COLO668 (cell line): ENCODE measurements at regions not wholly inside any gene's neighbourhood (a gene's known extent, or its start where the extent isn't known, plus 50 kb on each side); places are given as distances from the start of the nearest gene placed in this dataset.

ENCODE experiments used
- DNase-seq: peaks from one replicate; lab custom pipeline; 2025; ENCODE audit not compliant: unreplicated experiment; lab: John Stamatoyannopoulos, UW

DNA sequence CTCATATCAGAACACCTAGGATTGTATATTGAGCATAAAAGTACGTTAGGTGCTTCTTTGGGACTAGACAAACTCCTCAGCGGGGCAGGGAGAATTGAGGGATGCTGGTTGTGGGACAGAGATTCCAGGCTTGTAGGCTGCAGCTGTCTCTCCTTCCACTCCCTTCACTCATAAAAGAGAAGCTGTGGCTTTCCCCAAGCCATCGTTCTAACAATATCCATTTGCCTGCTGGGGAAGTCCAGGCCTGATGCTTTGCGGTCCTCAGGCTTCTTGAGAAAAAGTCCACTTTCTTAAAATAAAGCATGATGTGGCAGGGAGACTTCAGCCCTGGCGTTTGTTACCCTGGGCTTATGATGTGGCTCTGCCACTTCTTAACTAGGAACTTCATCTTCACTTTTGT lies 129.3 kb upstream of the OSMR start:
- DNase-seq: no peak

DNA sequence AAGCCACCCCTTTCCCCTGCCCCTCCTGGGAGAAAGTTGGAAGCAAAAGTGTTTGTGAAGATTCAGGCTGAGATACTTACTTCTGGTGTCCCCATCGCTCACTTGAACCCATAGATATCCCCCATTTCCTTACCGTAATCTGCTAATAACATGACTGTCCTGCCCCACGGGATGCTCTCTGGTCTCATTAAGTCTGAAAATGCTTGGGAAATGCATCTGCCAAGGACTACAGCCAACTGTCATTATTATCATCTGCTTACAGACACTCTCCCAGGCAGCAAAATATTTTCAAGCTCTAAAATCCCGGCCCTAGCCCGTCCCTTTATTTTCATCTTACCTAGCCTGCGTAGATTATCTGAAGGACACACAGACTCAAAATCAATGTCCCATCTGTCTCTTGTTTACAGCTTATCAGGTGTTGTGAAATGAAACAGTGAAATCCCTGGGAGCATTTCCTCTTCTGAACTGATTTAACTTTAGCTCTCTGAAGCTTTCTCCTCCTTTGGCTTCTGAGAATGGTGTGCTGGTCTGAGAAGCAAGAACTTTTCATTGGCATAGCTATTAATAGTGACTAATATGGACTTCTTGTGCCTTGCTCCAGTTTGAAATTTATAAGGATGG lies 126.9 kb upstream of the OSMR start:
- no peak for DNase-seq

DNA sequence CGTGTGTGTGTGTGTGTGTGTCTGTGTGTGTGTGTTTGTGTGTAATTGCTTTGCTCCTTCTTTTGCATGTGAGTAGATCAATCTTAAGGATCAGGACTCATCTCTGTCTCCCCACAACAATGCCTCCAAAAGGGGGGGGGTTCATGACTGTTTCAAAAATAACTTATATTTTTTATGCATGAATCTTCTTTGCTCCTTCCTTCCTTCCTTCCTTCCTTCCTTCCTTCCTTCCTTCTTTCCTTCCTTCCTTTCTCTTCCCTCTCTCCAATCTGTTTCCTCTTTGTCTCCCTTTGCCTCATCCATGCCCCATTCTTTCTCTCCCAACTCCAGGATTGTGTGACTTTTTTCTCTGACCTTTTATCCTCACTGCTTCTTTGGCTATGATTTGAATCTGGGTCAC lies 126.4 kb upstream of the OSMR start:
- DNase-seq: no peak

DNA sequence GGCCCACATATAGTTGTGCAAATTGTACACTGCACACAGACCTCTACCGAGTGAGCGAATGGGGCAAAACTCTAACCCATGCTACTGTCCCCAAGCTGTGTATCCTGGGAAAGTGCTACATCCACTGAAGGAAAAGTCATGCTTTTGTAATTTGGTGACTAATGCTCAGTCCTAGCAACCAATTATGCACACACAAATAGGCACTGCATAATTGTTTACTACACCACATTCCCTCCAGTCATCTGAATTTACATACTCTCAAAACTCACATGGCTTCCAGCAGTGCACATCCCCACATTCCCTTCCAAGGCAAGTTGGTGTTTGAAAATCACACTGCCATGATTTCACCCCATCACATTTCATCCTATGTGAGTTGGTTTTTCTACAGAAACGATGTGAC lies 125.9 kb upstream of the OSMR start:
- no peak for DNase-seq

DNA sequence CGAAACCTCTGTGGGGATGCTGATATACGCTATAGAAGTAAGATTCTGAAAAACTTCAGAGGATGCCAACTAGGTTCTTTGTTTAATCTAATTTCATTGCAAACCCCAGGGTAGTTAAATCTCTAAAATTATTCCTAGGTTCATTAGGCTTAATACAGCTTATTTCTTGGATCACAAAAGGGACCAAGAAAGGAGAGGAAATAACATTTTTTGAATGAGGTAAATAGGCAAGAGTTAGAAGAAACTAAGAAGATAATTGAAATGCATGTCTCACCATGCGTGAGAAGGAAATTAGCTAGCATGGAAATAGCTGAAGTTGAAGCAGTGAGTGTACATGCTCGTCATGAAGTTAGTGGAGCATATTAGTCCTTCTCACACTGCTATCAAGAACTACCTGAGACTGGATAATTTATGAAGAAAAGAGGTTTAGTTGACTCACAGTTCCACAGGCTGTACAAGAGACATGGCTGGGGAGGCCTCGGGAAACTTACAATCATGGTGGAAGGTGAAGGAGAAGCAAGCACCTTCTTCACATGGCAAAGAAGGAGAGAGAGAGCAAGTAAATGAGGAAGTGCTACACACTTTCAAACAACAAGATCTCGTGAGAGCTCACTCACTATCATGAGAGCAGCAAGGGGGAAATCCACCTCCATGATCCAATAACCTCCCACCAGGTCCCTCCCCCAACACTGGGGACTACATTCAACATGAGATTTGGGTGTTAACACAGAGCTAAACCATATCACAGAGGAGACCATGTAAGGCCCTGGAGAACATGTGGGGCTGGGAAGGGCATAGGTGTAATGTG lies 125.1 kb upstream of the OSMR start:
- no peak for DNase-seq

DNA sequence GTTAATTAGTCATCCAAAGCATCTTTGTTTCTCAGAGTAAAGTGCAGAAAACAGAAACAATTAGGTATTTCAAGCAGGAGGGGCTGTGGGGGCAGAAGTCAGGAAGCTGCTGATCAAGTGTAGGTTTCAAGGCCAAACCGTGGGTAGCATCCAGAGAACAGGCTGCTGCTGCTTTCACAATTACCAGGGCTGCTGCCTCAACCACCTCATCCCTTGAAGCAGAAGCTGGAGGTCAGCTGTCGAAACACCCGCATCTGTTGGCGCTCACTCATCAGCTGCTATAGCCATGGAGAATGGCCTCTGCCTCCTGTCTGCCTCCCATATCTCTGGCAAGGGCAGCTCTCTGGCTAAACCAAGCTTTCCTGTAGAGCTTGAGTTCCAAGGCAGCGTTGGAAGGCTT lies 122.9 kb upstream of the OSMR start:
- DNase-seq: no peak

DNA sequence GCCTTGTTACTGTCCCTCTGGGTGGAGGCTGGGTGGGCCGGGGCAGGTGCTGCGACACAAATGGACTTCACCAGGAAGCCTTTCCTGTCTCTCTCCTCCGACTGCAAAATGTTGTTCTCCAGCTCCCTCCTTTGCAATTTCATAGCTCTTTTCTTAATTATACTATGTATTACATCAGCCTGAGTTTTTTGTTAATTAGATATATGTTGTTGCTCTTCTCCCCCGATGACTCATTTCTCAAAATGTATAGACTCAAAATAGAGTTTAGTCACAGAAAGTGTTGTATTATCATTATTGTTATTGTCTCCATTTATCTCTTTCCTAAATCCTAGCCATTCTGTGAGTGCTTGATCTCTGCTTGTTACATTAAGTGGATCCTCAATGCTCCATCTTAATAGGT lies 122.4 kb upstream of the OSMR start:
- DNase-seq: no peak

DNA sequence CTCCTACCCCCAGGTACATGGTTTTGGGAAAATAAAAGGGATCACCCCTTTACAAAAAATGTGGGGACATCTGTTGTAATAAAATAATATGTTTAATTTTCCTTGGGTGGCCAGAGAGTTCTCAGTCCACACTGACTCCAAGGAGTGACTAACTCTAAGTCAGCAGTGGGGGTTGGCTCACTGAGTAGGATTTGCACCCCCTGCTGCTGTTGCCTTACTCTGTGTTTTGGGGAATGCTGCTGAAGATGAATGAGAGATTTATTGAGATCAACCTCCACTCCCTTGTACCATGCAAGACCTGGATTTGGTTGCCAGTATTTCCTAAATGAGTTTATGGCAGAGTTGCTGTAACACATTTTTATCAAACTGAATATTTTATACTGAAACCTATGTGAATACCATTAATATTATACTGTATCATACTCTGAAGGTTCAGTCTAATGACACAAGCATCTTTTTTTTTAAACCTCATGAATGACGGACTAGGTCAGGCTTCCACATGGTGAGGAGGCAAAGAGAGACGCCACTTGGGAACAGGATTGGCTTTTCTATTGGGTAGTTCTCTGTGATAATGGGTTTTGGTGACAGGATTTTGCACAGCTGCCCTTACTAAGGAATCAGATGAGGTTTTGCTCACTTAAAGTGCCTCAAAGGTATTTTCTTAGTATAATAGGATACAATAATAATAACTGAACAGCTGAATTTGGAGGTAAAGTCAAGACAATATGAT lies 121.3 kb upstream of the OSMR start:
- DNase-seq: no peak

DNA sequence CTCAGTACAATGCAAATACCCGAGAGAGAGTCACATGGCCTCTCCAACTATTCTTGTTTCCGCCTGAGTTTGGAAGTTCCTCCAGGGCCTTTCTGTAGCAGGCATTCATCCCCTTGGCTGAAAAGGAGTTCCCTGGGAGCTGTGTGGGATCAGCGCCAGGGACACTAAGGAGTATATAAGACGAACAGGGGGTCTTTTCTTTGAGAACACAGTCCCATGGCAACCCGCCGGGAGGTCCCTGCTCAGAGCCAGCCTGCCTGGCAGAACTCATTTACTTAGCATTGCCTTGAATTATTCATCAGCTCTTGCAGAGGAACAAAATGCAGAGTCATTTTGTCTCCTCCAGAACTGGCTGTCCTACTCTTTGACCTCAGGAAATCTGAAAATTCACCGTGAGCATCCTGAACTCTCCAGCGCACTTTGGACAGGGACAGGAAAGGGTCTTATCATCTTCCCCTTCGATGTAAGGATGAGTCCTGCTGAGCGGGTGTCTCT lies 120.4 kb upstream of the OSMR start:
- no peak for DNase-seq

DNA sequence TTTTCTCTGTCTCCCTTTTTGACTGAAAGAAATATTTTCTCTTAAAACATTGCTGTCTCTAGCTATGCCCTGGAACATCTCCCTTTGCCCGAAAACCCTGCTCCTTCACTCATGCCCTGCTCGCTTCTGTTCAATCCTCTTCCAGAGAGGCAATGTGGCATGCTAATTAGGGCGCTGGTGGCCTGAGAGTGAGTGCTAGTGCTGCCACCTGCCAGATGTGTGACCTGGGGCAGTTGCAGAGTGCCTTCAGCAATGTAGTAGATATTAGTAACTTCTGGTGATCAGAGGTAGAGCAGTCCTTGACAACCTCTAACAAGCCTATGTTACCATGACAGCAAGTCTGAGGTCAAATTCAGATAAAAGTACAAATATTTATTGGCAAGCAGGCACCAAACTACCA lies 119.5 kb upstream of the OSMR start:
- no peak for DNase-seq

DNA sequence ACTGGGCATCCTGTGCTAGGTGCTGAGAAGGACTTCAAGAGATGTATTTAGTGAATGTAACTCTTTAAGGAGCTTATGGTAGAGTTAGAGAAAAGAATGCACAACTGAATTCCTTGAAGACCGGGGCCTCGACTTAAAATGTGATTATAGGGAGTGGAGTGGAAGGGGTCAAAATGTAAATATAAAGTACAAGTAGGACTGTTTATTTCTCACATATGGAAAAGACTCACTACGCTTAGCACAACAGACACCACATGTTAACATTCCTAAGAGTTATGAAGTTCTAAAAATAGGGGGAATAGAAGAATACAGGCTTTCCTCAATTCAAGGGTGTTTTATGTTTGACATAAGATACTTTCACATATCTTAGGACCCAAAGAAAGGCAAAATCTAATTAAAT lies 117.8 kb upstream of the OSMR start:
- DNase-seq: no peak

DNA sequence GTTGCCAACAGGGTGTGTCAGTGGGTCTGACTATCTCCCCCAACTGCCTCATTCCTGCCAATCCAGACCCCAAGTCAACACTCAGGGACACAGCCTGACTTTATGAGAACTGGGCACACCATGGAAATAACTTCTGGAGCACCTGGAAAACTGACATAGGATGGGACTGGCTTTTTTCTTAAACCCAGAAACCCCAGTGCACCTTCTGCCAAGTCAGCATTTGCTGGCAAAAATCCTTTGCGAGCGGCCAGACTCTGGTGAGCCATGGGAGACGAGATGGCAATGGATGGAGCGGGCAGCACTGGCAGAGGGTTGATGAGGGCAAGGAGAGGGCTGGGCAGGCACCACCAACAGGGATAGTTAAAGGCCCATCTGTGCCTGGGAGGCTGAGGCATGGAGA lies 114.4 kb upstream of the OSMR start:
- no peak for DNase-seq

DNA sequence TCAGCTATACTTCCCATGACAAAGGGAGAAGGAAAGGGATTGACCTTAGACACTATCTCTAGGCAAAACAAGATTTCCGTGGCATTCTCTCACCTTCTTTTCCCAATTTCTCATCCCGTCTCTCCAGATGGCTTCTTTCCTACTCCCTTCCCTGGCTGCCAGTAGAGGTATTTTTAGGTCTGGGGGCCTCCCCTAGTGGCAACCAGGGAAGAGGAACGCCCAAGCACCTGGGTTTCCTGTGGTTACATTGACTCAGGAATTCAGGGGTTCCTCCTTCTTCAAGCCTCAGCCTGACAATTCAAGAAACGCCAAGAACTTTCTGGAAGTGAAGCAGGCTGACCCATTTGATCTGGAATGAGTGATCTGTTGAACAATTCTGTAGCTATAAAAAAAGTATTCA lies 111.5 kb upstream of the OSMR start:
- DNase-seq: no peak

DNA sequence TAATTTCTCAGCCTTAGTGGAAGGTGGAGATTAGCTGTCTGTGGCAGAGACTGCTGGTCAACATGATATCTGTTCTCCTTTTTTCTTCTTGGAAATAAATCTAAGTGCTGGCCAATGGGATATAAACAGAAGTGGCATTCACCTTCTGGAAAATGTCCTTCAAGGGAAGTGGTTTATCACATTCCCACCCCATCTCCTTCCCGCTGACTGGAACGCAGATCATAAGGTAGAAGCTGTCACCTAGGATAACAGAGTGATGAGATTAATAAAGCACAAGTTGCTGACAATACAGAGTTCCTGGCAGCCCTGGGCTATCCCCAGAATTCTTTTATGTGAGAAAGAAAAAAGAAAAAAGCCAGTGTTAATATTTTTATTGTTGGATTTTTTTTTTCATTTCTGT lies 109.7 kb upstream of the OSMR start:
- DNase-seq: no peak

DNA sequence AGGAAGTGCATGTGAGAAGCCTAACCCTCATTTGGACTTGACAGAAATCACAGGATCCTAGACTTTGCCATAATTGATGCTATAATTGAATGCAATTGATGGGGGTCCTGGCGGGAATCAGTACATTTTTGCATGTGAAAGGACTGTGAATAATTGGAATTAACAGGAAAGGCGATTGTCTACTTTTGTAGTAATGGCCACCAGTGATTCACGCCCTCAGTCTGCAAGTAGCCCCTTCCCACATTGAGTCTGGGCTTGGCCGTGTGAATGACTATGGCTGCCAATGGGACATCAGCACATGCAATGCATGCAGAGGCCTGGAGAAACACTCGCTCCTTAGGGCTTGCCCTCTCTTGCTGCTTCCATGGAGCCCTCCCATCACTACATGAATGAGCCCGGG lies 107.8 kb upstream of the OSMR start:
- DNase-seq: no peak

DNA sequence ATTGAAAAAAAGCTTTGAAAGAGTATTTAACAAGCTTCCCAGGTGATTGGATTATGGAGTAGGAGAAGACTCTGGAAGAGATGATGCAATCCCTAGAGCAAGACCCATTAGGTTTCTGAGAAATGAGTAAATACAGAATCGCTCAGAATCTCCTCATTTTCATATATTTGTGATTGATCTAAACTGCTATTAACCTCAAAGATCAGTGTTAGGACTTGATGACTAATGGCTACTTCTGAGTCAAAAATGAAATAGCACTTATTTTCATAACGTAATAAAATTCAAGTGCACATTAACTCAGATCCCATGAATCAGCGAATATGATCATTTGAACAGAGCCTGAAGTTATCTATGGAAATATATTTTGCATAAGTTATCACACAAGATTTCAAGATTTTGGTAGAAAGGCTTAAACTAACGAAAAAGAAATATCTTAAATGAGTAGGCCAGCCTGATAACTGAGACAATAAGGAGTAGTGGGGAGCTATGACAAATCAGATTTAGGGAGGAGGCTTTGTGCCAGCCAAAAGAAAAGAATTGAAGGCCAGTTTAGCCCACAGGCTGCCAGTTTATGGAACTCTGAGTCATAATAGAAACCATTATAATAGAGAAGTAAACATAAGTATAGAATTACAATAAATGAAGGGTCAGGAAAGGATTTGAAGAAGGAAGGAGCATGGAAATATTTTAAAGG lies 106.7 kb upstream of the OSMR start:
- no peak for DNase-seq

DNA sequence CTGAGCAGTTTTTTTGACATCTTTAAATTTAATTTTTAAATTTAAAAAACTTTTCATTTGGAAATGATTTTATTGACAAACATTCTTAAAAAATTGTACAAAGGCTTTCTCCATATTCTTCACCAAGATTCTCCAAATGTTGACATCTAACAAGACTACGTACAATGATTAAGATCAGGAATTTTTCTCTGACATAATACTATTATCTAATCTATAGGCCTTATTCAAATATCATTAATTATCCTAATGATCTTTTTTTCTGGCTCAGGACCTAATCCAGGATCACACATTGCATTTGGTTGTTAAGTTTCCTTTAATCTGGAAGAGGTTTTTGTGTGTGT lies 106.1 kb upstream of the OSMR start:
- no peak for DNase-seq

DNA sequence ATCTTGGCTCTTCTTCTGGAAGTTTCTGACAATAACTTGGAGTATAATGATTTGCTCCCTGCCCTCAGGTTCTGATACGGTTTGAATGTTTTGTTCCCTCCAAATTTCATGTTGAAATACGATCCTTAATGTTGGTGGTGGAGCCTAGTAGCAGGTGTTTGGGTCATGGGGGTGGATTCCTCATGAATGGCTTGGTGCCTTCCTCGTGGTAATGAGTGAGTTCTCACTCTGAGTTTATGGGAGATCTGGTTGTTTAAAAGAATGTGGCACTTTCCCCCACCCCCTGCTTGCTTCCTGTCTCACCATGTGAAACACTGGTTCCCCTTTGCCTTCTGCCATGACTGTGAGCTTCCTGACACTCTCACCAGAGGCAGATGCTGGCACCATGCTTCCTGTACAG lies 103.0 kb upstream of the OSMR start:
- no peak for DNase-seq

DNA sequence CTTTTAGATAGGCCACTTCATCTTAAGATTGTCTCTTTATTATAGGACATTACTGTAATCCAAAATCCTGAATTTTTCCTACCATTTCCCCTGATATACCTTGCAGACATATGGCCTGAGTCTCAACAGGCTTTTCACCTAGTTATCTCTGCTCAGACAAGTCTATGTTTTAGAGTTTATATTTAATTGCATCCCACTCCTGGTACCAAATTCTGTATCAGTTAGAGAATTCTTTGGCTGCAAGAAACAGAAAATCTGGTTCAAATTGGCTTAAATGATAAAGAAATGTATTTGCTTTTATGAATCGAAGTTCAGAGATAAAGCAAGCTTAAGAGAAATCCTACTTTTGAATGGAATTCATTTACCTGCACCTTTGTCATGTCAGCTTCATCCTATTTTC lies 102.2 kb upstream of the OSMR start:
- DNase-seq: no peak

DNA sequence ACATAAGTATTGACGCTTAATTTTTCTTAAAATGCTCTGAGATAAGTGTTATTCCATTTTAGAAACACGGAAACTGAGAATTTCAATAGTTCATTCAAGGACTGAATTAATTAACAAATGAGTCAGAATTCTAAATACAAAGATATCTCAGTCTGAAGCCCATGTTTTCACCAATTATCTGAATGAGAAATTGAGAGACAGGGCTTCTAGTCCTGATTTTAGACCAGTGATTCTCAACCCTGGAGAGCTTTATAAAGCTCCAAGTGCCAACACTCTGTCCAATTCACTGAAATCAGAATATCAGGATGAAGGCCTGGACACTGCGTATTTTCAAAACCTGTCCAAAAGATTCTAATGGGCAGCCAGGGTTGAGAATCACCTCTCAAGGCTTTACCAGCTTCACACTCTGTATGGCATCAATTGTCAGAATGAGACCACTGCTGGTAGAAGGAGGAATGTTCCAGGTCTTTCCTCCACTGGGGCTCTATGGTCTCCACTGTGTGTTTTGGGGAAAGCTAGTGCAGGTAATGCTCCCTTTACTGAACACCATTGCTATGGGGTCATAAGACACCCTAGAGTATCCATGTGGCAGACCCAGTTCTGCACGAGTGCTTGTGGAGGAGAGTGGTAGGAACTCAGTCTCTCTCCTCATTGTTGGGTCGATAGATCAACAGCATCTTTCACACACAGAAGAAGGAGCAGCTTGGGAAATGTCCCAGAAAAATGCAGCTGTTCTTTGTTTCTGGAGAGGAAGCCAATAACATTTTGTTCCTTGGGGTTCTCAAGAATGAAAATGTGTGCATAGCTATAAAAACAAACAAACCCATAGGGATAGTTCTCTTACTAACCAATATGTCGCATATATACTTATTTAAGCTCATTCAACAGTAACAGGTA lies 99.7 kb upstream of the OSMR start:
- DNase-seq: no peak

DNA sequence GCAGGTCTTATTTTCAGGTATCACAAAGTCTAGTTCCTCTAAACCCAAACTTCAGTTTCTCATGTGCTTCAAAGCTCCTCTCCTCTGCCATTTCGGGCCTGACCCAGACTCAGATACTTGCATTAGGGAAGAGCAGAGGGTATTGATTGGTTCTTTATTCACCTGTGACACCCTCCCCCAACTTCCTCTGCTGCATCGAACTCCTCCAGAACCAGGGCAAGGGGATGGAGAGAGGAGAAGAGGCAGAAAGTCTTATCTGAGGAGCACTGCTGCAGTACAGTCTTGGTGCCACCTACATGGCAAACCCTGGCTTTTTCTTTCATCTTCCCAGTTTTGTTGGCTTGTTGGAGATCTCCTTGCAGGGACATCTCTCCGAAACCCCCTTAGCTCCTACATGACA lies 96.0 kb upstream of the OSMR start:
- no peak for DNase-seq
